Heart left ventricle (tissue), 16 donors: ENCODE measurements at regions not wholly inside any gene's neighbourhood (a gene's known extent, or its start where the extent isn't known, plus 50 kb on each side); places are given as distances from the start of the nearest gene placed in this dataset.

ENCODE experiments used
- ATAC-seq, 4 donors: fragments of 200-7000 bp; cut with Tn5 transposase; one replicate each; pipeline ENCODE4 v1.9.1; 2020 to 2022; ENCODE audit warnings: moderate library complexity in 4 of 4, mild to moderate bottlenecking in 3 of 4, moderate number of reproducible peaks in 1 of 4
- DNase-seq, 5 donors: peaks; one replicate each; pipeline ENCODE4 v3.0.0-alpha.2; 2020
- H3K27ac ChIP-seq, 12 donors: fragments of 200-600 bp; sonication (generic) in 4 of 12; one replicate each; pipeline versions ENCODE4 v1.5.0 to v1.8.0; 2016 to 2022; ENCODE audit warnings: mild to moderate bottlenecking in 2 of 12
- H3K27me3 ChIP-seq, 9 donors: fragments of 200-600 bp; sonication (generic) in 2 of 9; one replicate each; pipeline versions ENCODE4 v1.5.1 to v1.8.0; 2016 to 2022; ENCODE audit warnings: mild to moderate bottlenecking in 3 of 9
- H3K36me3 ChIP-seq, 9 donors: fragments of 200-600 bp; sonication (generic) in 2 of 9; one replicate each; pipeline versions ENCODE4 v1.5.0 to v1.8.0; 2018 to 2022; ENCODE audit warnings: mild to moderate bottlenecking in 2 of 9
- H3K4me1 ChIP-seq, 12 donors: fragments of 200-600 bp; sonication (generic) in 4 of 12; one replicate each; pipeline versions ENCODE4 v1.5.0 to v1.8.0; 2016 to 2022; ENCODE audit warnings: mild to moderate bottlenecking in 3 of 12
- H3K4me3 ChIP-seq, 12 donors: fragments of 200-600 bp; sonication (generic) in 4 of 12; one replicate each; pipeline versions ENCODE4 v1.5.0 to v1.8.0; 2017 to 2022; ENCODE audit warnings: mild to moderate bottlenecking in 9 of 12, moderate library complexity in 4 of 12
- H3K9me3 ChIP-seq, 12 donors: fragments of 200-600 bp; sonication (generic) in 4 of 12; one replicate each; pipeline versions ENCODE4 v1.5.0 to v1.8.0; 2016 to 2022; ENCODE audit warnings: mild to moderate bottlenecking in 1 of 12
- POLR2A ChIP-seq, 2 donors: fragments of 450-650 bp; IDR thresholded peaks; one replicate each; pipeline ENCODE4 v1.6.1; 2017; ENCODE audit warnings: antibody characterized with exemption in 2 of 2, mild to moderate bottlenecking in 2 of 2, moderate library complexity in 2 of 2
- WGBS, 4 donors: extraction: QIAGEN DNeasy Blood & Tissue Kit in 2 of 4; methylation state at CpG; one replicate each; pipeline versions ENCODE4 v1.1.5 to v1.1.7; 2013 to 2018; 5-methylcytosine and 5-hydroxymethylcytosine counted together
- intact Hi-C, 10 donors: fragments of 100-400 bp; cut with DNase I; formaldehyde crosslinking; loops; one replicate each; pipeline versions ENCODE4 v1.11.1 to v1.14.2; 2022
- TF ChIP-seq, protein P1 (sequence below), 12 donors: fragments of 200-600 bp; sonication (generic) in 4 of 12; IDR thresholded peaks; one replicate each; pipeline versions ENCODE4 v1.5.0 to v1.8.0; 2018 to 2022; ENCODE audit warnings: antibody characterized with exemption in 12 of 12, mild to moderate bottlenecking in 5 of 12
- donor health status: ischemic (EF 13 %, LVEDD 7.1; RV severe dilation, severe dysfunction).
- donor health status: healthy with polysubstance abuse.
- donor health status: DM: no; HTN: yes; CAD: no.
- donor health status: DM: no; HTN: no; CAD: no.
- donor health status: ischemic (EF 25% LVEDD 6.9; RV normal size, moderate dysfunction).
- donor health status: ischemic (EF 25% LVEDD 5.7; RV mildly dilated, moderate dysfunction).
- donor health status: healthy.
- donor health status: DM: yes; HTN: yes; CAD: no.
- donor health status: ischemic (EF 35%, LVEDD 5.7; RV mildly dilated, moderate dysfunction).
- donor health status: nonischemic (EF 11% LVEDD 7.7; RV severe dilation, severe dysfunction).
- donor health status: DM: yes; HTN: yes; CAD: no.
- donor health status: PGD.
- donor health status: ischemic (EF 29% LVEDD 5.4; RV normal size, mild dysfunction).
- donor health status: nonischemic (EF 23%, LVEDD 6.1; RV moderate dilation, normal function).

DNA sequence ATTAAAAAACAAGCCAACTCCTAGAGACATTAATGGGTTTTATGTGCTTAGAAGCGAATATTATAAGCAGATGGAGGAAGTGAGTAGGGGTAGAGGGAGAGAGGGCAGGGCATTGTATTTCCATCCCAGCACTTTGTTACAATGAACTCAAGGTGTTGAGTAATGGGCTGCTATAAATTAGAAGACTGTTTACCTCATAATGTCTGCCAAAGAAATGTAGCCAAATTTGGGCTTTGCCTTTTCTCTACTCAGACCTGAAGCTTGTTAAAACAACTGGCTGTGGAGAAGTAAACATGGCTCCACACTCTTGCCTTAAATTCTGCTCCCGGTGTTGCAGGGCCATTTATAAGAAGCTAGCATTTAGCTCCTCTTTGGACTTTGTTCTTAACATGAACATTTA is 134.7 kb downstream of the PMP22 start:
- TF ChIP-seq, protein P1, sequence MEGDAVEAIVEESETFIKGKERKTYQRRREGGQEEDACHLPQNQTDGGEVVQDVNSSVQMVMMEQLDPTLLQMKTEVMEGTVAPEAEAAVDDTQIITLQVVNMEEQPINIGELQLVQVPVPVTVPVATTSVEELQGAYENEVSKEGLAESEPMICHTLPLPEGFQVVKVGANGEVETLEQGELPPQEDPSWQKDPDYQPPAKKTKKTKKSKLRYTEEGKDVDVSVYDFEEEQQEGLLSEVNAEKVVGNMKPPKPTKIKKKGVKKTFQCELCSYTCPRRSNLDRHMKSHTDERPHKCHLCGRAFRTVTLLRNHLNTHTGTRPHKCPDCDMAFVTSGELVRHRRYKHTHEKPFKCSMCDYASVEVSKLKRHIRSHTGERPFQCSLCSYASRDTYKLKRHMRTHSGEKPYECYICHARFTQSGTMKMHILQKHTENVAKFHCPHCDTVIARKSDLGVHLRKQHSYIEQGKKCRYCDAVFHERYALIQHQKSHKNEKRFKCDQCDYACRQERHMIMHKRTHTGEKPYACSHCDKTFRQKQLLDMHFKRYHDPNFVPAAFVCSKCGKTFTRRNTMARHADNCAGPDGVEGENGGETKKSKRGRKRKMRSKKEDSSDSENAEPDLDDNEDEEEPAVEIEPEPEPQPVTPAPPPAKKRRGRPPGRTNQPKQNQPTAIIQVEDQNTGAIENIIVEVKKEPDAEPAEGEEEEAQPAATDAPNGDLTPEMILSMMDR (IDR thresholded peaks at IDR 0.05), result no peak
- no peak for TF ChIP-seq POLR2A (IDR thresholded peaks at IDR 0.05)
- DNase-seq (no peak), ATAC-seq (no peak)
- no peaks in the 10 kb centered on the region for H3K27me3 ChIP-seq
- H3K27ac ChIP-seq, result no peak overlapping the region
- WGBS, 4 donors, result 71 to 80% (median 78%) methylated on average over 2 of the region's 2 CpGs
- intact Hi-C loops, result no loop called here
- H3K4me1 ChIP-seq, result no peaks in the 10 kb centered on the region
- H3K9me3 ChIP-seq, result no peaks in the 10 kb centered on the region
- H3K36me3 ChIP-seq, result no peaks in the 10 kb centered on the region
- no peak overlapping the region for H3K4me3 ChIP-seq

DNA sequence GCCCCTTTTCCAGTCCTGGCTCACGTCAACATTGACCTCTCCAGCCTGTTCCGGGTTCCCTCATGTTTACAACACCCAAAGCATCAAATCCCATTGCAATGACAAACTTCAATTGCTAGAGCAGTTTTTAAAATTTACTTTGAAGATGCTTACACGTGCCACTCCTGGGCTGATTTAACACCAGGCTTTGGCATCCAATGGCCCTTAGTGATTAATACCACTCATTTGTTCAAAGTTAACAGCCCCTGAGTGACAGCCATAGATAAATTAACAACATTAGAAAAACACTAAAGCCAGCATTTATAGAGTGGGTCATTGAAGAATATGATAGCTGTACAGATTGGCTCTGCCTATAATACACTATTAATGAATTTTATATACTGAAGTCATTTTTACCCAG is 135.1 kb downstream of the PMP22 start:
- no peak overlapping the region for H3K27ac ChIP-seq
- 64 to 77% (median 73%) methylated on average over 3 of the region's 3 CpGs for WGBS, 4 donors
- no peak for ATAC-seq
- H3K36me3 ChIP-seq, result no peaks in the 10 kb centered on the region
- intact Hi-C loops, result no loop called here
- H3K27me3 ChIP-seq, result no peaks in the 10 kb centered on the region
- no peaks in the 10 kb centered on the region for H3K9me3 ChIP-seq
- no peak overlapping the region for H3K4me3 ChIP-seq
- no peak for TF ChIP-seq POLR2A (IDR thresholded peaks at IDR 0.05)
- TF ChIP-seq, protein P1 (IDR thresholded peaks at IDR 0.05), result no peak
- no peaks in the 10 kb centered on the region for H3K4me1 ChIP-seq
- no peak for DNase-seq

DNA sequence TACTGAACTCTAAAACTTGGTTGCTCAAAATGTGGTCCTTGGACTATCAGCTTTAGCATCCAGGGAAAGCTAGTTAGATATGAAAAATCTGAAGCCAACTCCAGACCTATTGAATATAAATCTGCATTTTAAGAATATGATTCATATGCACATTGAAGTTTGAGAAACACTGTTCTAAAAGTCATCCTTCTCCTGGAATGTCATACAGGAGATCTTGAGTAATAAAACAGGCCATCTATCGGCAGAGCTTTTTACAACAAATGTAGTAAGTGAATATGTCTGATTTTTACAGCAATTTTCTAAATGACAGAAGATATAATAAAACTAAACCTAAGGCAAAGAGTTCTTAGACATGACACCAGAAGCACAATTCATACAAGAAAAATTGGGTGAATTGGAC is 140.4 kb downstream of the PMP22 start:
- DNase-seq (no peak), ATAC-seq (no peak)
- Histone ChIP-seq H3K4me3 (no peak overlapping the region), H3K9me3 (no peaks in the 10 kb centered on the region), H3K27me3 (no peaks in the 10 kb centered on the region), H3K4me1 (no peaks in the 10 kb centered on the region), H3K36me3 (no peaks in the 10 kb centered on the region), H3K27ac (no peak overlapping the region)
- intact Hi-C loops, result no loop called here
- no peak for TF ChIP-seq POLR2A (IDR thresholded peaks at IDR 0.05)
- TF ChIP-seq, protein P1 (IDR thresholded peaks at IDR 0.05), result no peak
- WGBS, 4 donors, result 57 to 92% (median 78%) methylated on average over 1 of the region's 1 CpG

DNA sequence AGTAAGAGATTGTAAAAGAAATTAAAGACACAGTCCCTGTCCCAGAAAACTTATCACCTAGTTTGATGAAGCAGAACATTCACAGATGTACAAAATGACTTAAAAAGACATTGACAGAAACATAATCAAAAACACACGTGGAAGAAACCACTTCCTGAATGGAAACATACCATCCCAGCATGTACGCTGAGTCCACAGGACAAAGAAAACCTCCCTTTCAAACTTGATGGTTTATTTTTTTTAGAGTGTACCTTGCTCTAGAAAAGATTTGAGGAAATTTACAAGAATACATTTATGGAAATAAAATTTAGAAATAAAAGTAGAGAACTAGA is 140.9 kb downstream of the PMP22 start:
- ATAC-seq (no peak), DNase-seq (no peak)
- Histone ChIP-seq H3K36me3 (no peaks in the 10 kb centered on the region), H3K4me1 (no peaks in the 10 kb centered on the region), H3K4me3 (no peak overlapping the region), H3K27ac (no peak overlapping the region), H3K27me3 (no peaks in the 10 kb centered on the region), H3K9me3 (no peaks in the 10 kb centered on the region)
- WGBS, 4 donors, result 51 to 60% (median 55%) methylated on average over 2 of the region's 2 CpGs
- TF ChIP-seq, protein P1 (IDR thresholded peaks at IDR 0.05), result no peak
- no peak for TF ChIP-seq POLR2A (IDR thresholded peaks at IDR 0.05)
- intact Hi-C loops, result no loop called here
